Lower lobe of right lung (tissue), 2 donors: ENCODE measurements at regions not wholly inside any gene's neighbourhood (a gene's known extent, or its start where the extent isn't known, plus 50 kb on each side); places are given as distances from the start of the nearest gene placed in this dataset.

ENCODE experiments used
- ATAC-seq, 2 donors: fragments of 200-7000 bp; cut with Tn5 transposase; one replicate each; pipeline ENCODE4 v1.9.1; 2020 to 2022; ENCODE audit warnings: mild to moderate bottlenecking in 2 of 2, moderate library complexity in 2 of 2
- DNase-seq: peaks from one replicate; pipeline ENCODE4 v3.0.0-alpha.2; 2020
- H3K27ac ChIP-seq: fragments of 200-600 bp; one replicate; pipeline ENCODE4 v1.8.0; 2022
- H3K27me3 ChIP-seq: fragments of 200-600 bp; one replicate; pipeline ENCODE4 v1.8.0; 2022; ENCODE audit warnings: low read depth
- H3K36me3 ChIP-seq: fragments of 200-600 bp; one replicate; pipeline ENCODE4 v1.8.0; 2022; ENCODE audit warnings: mild to moderate bottlenecking
- H3K4me1 ChIP-seq: fragments of 200-600 bp; one replicate; pipeline ENCODE4 v1.8.0; 2022
- H3K4me3 ChIP-seq: fragments of 200-600 bp; one replicate; pipeline ENCODE4 v1.8.0; 2022; ENCODE audit warnings: mild to moderate bottlenecking
- H3K9me3 ChIP-seq: fragments of 200-600 bp; one replicate; pipeline ENCODE4 v1.8.0; 2022
- CTCF ChIP-seq: fragments of 200-600 bp; IDR thresholded peaks from one replicate; pipeline ENCODE4 v1.8.0; 2022; ENCODE audit warnings: antibody characterized with exemption, mild to moderate bottlenecking
- intact Hi-C: fragments of 100-400 bp; cut with DNase I; formaldehyde crosslinking; loops from one replicate; pipeline ENCODE4 v1.11.0; 2022
- donor health status: DM: no; HTN: yes; CAD: no; lungs with severe emphysema.

- no peaks in the 10 kb centered on the region for H3K9me3 ChIP-seq
- H3K4me1 ChIP-seq = no peaks in the 10 kb centered on the region
- H3K27me3 ChIP-seq = no peaks in the 10 kb centered on the region
- ATAC-seq (no peak), DNase-seq (no peak)
- H3K4me3 ChIP-seq = no peak overlapping the region
- H3K27ac ChIP-seq = no peak overlapping the region
- no peaks in the 10 kb centered on the region for H3K36me3 ChIP-seq
- intact Hi-C loops = no loop called here
- TF ChIP-seq CTCF = no peak
These were observed 607.5 kb upstream of the AGTR1 start for GRCh38 chr3:148090156-148090555.

GRCh38 chr3:148092624-148093347 lies 604.9 kb upstream of the AGTR1 start:
- no peak for ATAC-seq
- Histone ChIP-seq H3K27ac (no peak overlapping the region), H3K9me3 (no peaks in the 10 kb centered on the region), H3K27me3 (no peaks in the 10 kb centered on the region), H3K4me1 (no peaks in the 10 kb centered on the region), H3K4me3 (no peak overlapping the region), H3K36me3 (no peaks in the 10 kb centered on the region)
- TF ChIP-seq CTCF = no peak
- intact Hi-C loops = no loop called here
- no peak for DNase-seq

DNA sequence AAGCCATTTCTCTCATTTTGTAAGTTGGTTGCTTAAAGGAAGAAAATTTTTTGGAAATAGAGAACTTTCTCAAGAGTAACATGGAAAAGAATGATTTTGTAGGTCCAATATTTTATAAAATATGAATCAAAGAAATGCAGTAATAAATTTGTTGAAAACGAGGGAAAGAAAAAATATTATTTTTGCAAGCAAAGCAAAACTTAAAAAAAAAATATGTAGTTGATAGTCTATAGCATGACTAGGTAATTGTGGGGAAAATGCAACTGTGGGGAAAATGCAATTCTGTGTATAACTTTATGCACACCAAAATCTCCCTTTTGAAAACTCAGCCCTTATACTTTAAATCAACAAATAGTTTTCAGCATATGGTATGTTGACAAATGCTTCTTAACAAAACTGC lies 604.0 kb upstream of the AGTR1 start:
- H3K27me3 ChIP-seq = no peaks in the 10 kb centered on the region
- TF ChIP-seq CTCF = no peak
- no peak overlapping the region for H3K27ac ChIP-seq
- no peak for DNase-seq
- H3K4me1 ChIP-seq = no peaks in the 10 kb centered on the region
- H3K4me3 ChIP-seq = no peak overlapping the region
- H3K9me3 ChIP-seq = no peaks in the 10 kb centered on the region
- intact Hi-C loops = no loop called here
- ATAC-seq = no peak
- H3K36me3 ChIP-seq = no peaks in the 10 kb centered on the region

DNA sequence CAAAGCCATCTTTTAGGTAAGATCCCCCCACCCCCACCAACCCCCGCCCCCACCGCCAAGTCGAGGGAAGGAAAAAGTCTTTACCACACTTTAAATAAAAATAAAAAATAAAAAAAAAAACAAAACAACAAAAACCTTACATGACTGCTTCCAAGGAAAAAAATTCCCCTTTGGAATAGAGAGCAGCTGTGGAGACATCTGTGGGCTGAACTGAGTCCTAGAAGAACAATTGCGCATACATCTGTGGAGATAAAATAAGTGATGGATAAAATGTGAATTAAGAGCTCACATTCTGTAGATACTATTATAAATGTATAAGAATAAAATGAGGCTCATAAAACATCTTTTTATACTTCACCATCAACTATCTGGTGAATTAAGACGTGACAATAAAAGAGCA lies 601.7 kb upstream of the AGTR1 start:
- H3K27me3 ChIP-seq = no peaks in the 10 kb centered on the region
- DNase-seq (no peak), ATAC-seq (no peak)
- intact Hi-C loops = no loop called here
- H3K4me3 ChIP-seq = no peak overlapping the region
- no peaks in the 10 kb centered on the region for H3K9me3 ChIP-seq
- H3K27ac ChIP-seq = no peak overlapping the region
- no peaks in the 10 kb centered on the region for H3K4me1 ChIP-seq
- no peak for TF ChIP-seq CTCF
- no peaks in the 10 kb centered on the region for H3K36me3 ChIP-seq

DNA sequence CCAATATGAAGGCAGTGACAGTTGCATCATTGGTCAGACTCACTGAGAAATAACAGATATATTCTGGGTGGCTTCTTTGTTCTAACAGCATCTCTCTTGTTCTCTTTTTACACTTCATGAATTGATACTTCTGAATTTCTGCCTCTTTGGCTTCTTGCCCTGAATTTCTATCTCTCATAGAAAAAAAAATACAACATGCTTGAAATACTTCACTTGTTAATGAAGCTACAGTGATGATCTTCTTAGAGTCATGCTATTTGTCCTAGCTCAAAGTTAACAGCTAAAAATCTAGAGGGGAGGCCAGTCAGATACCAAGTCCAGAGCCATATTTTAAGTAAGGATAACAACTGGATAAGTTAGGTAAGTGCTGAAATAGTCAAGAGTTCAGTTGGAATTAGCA lies 597.2 kb upstream of the AGTR1 start:
- no peaks in the 10 kb centered on the region for H3K27me3 ChIP-seq
- intact Hi-C loops = no loop called here
- H3K4me3 ChIP-seq = no peak overlapping the region
- H3K4me1 ChIP-seq = no peaks in the 10 kb centered on the region
- no peaks in the 10 kb centered on the region for H3K9me3 ChIP-seq
- no peak overlapping the region for H3K27ac ChIP-seq
- DNase-seq (no peak), ATAC-seq (no peak)
- H3K36me3 ChIP-seq = no peaks in the 10 kb centered on the region
- no peak for TF ChIP-seq CTCF

DNA sequence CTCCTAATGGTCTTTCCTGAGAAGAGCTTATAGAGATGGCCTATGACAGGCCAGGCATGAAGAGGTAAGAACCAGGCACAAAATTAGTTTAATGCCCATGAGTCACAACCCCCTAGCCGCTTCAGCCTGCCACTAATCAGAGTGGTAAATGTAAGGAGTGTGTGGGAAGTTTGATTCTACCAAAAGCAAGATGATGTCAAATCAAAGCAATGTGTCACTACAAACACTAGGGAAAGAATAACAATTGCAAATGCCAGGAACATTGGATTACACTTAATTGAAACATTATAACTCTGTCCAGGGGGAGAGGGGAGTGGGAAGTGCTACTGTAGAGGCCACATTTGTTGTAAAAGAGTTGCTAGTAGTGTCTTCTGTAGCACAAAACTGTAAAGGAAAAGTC lies 596.6 kb upstream of the AGTR1 start:
- H3K36me3 ChIP-seq = no peaks in the 10 kb centered on the region
- intact Hi-C loops = no loop called here
- H3K27ac ChIP-seq = no peak overlapping the region
- no peak for TF ChIP-seq CTCF
- no peaks in the 10 kb centered on the region for H3K9me3 ChIP-seq
- H3K27me3 ChIP-seq = no peaks in the 10 kb centered on the region
- DNase-seq (no peak), ATAC-seq (no peak)
- H3K4me1 ChIP-seq = no peaks in the 10 kb centered on the region
- no peak overlapping the region for H3K4me3 ChIP-seq
